DOHH2 (cell line): ENCODE measurements at regions not wholly inside any gene's neighbourhood (a gene's known extent, or its start where the extent isn't known, plus 50 kb on each side); places are given as distances from the start of the nearest gene placed in this dataset.

Source experiments
- H3F3A ChIP-seq: fragments of 200-600 bp; sonication (generic), shearing (Covaris generic); 2 replicates; pipeline ENCODE4 v1.6.0; 2016; ENCODE audit warnings: antibody characterized with exemption, mild to moderate bottlenecking; ENCODE audit not compliant: control insufficient read depth, insufficient read depth
- H3K27ac ChIP-seq: fragments of 200-600 bp; sonication (generic); 2 replicates; pipeline ENCODE4 v1.5.1; 2014; ENCODE audit warnings: low read depth, mild to moderate bottlenecking, low read length, moderate library complexity
- H3K27me3 ChIP-seq: fragments of 200-600 bp; sonication (generic); 2 replicates; pipeline ENCODE4 v1.6.1; 2014; ENCODE audit warnings: mild to moderate bottlenecking, low read length, mixed read lengths; ENCODE audit not compliant: control insufficient read depth
- H3K36me3 ChIP-seq: fragments of 200-600 bp; sonication (generic); 2 replicates; pipeline ENCODE4 v1.6.1; 2014; ENCODE audit warnings: mild to moderate bottlenecking, low read length, moderate library complexity, mixed read lengths; ENCODE audit not compliant: control insufficient read depth
- H3K4me1 ChIP-seq: fragments of 200-600 bp; sonication (generic); 2 replicates; pipeline ENCODE4 v1.6.1; 2014; ENCODE audit warnings: mild to moderate bottlenecking, low read length, mixed read lengths; ENCODE audit not compliant: control insufficient read depth
- H3K4me2 ChIP-seq: fragments of 200-600 bp; sonication (generic); 2 replicates; pipeline ENCODE4 v1.6.0; 2014; ENCODE audit warnings: mild to moderate bottlenecking, low read length, moderate library complexity
- H3K4me3 ChIP-seq: fragments of 200-600 bp; sonication (generic); 2 replicates; pipeline ENCODE4 v1.5.1; 2014; ENCODE audit warnings: mild to moderate bottlenecking, low read length, mixed read lengths
- H3K79me2 ChIP-seq: fragments of 200-600 bp; sonication (generic); 2 replicates; pipeline ENCODE4 v1.6.1; 2014; ENCODE audit warnings: mild to moderate bottlenecking, low read length, mixed read lengths; ENCODE audit not compliant: control insufficient read depth
- H3K9me2 ChIP-seq: fragments of 200-600 bp; sonication (generic); replicated peaks from 2 replicates; pipeline ENCODE4 v1.6.1; 2014; ENCODE audit warnings: mild to moderate bottlenecking, low read length, mixed read lengths; ENCODE audit not compliant: control insufficient read depth
- H3K9me3 ChIP-seq: fragments of 200-600 bp; sonication (generic); 2 replicates; pipeline ENCODE4 v1.6.1; 2014; ENCODE audit warnings: antibody characterized with exemption, low read length, mixed read lengths; ENCODE audit not compliant: control insufficient read depth, insufficient read depth
- H4K20me1 ChIP-seq: fragments of 200-600 bp; sonication (generic); 2 replicates; pipeline ENCODE4 v1.6.0; 2014; ENCODE audit warnings: low read depth, mild to moderate bottlenecking, antibody characterized with exemption, low read length, moderate library complexity; ENCODE audit not compliant: control insufficient read depth, insufficient read depth
- CTCF ChIP-seq: fragments of 200-600 bp; sonication (generic); IDR thresholded peaks from one replicate; pipeline ENCODE4 v1.5.1; 2014; ENCODE audit warnings: antibody characterized with exemption, mild to moderate bottlenecking, low read depth, low read length; ENCODE audit not compliant: poor library complexity, severe bottlenecking
- EZH2phosphoT487 ChIP-seq: fragments of 200-600 bp; sonication (generic); IDR thresholded peaks from 2 replicates; pipeline ENCODE4 v1.6.1; 2017; ENCODE audit warnings: borderline replicate concordance, mild to moderate bottlenecking, antibody characterized with exemption, low read length, moderate library complexity, mixed read lengths

DNA sequence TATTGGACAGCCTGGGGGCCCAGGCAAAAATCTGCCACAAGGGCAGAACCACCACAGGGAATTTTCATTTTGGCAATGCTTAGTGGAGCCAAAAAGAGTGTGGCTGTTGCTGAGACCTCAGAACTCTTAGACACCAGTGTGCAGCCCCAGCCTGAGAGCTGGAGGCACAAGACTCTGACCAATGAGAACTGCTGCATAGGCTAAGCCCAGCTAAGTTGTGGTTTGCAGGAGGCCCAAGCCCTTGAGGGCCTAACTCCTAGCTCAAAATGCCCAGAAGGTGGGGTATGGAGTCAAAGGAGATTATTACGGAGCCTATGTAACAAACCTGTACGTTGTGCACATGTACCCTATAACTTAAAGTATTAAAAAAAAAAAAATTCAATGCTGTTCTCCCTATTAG lies 296.7 kb downstream of the TRAM1L1 start:
- Histone ChIP-seq H4K20me1 (no peaks in the 10 kb centered on the region), H3K4me2 (no peak overlapping the region), H3K4me3 (no peak overlapping the region), H3K9me3 (no peaks in the 10 kb centered on the region), H3K27ac (no peak overlapping the region), H3K27me3 (no peaks in the 10 kb centered on the region), H3K4me1 (no peaks in the 10 kb centered on the region), H3F3A (no peaks in the 10 kb centered on the region), H3K36me3 (no peaks in the 10 kb centered on the region), H3K79me2 (no peaks in the 10 kb centered on the region), H3K9me2 (no peaks in the 10 kb centered on the region)
- TF ChIP-seq CTCF (no peak), EZH2phosphoT487 (no peak)

DNA sequence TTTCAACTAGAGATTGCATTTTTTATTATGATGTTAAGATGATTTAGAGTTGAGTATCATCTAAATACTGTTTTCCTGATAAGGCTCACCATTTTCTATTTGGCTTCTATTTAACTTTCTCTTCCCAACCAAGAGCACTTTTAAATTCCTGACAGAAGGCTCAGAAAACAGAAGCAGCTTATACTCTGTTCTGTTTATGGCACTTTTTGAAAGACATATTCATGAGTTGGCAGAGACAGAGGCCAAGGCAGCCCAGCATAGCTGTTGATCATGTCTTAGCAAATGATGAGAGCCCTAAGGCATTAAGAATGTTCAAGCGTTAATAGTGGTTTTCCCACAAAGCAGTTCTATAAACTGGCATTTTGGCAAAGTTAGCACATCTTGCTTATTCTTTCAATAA lies 330.3 kb downstream of the TRAM1L1 start:
- no peak overlapping the region for H3K27ac ChIP-seq
- no peaks in the 10 kb centered on the region for H3F3A ChIP-seq
- TF ChIP-seq EZH2phosphoT487 = no peak
- no peak for TF ChIP-seq CTCF
- no peaks in the 10 kb centered on the region for H3K27me3 ChIP-seq
- no peaks in the 10 kb centered on the region for H3K36me3 ChIP-seq
- no peaks in the 10 kb centered on the region for H4K20me1 ChIP-seq
- H3K9me2 ChIP-seq = no peaks in the 10 kb centered on the region
- no peaks in the 10 kb centered on the region for H3K79me2 ChIP-seq
- H3K4me1 ChIP-seq = no peaks in the 10 kb centered on the region
- no peak overlapping the region for H3K4me3 ChIP-seq
- H3K4me2 ChIP-seq = no peak overlapping the region
- no peaks in the 10 kb centered on the region for H3K9me3 ChIP-seq

GRCh38 chr4:116752027-116752426 lies 333.3 kb downstream of the TRAM1L1 start:
- TF ChIP-seq CTCF = no peak
- no peak for TF ChIP-seq EZH2phosphoT487
- Histone ChIP-seq H3K4me1 (no peaks in the 10 kb centered on the region), H3K79me2 (no peaks in the 10 kb centered on the region), H3K9me2 (no peaks in the 10 kb centered on the region), H3K27ac (no peak overlapping the region), H3K4me3 (no peak overlapping the region), H3K36me3 (no peaks in the 10 kb centered on the region), H4K20me1 (no peaks in the 10 kb centered on the region), H3F3A (no peaks in the 10 kb centered on the region), H3K9me3 (no peaks in the 10 kb centered on the region), H3K4me2 (no peak overlapping the region), H3K27me3 (no peaks in the 10 kb centered on the region)

DNA sequence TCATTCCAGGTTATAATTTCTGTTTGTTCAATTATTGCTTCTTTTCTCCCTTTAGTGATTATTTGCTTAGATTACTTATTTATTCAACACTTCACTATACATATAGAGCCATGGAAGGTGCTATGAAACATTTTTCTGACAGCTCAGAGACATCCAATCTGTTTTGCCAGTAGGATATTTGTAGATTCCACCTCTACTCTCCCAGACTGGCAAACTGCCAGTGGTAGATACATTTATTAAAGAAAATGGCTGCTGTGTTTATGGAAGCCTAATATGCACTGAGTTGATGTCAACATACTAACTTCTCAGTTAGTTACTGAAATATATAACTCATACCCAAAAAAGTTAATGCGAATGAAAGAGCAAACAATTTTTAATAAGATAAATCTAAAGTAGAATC lies 348.6 kb downstream of the TRAM1L1 start:
- Histone ChIP-seq H3K4me2 (no peak overlapping the region), H3K4me1 (no peaks in the 10 kb centered on the region), H3K9me2 (no peaks in the 10 kb centered on the region), H3K79me2 (no peaks in the 10 kb centered on the region), H3F3A (no peaks in the 10 kb centered on the region), H3K36me3 (no peaks in the 10 kb centered on the region), H3K27me3 (no peaks in the 10 kb centered on the region), H3K9me3 (no peaks in the 10 kb centered on the region), H3K27ac (no peak overlapping the region), H3K4me3 (no peak overlapping the region), H4K20me1 (no peaks in the 10 kb centered on the region)
- no peak for TF ChIP-seq CTCF
- TF ChIP-seq EZH2phosphoT487 = no peak
